ENCODE measurements at regions not wholly inside any gene's neighbourhood (a gene's known extent, or its start where the extent isn't known, plus 50 kb on each side); places are given as distances from the start of the nearest gene placed in this dataset.

DNA sequence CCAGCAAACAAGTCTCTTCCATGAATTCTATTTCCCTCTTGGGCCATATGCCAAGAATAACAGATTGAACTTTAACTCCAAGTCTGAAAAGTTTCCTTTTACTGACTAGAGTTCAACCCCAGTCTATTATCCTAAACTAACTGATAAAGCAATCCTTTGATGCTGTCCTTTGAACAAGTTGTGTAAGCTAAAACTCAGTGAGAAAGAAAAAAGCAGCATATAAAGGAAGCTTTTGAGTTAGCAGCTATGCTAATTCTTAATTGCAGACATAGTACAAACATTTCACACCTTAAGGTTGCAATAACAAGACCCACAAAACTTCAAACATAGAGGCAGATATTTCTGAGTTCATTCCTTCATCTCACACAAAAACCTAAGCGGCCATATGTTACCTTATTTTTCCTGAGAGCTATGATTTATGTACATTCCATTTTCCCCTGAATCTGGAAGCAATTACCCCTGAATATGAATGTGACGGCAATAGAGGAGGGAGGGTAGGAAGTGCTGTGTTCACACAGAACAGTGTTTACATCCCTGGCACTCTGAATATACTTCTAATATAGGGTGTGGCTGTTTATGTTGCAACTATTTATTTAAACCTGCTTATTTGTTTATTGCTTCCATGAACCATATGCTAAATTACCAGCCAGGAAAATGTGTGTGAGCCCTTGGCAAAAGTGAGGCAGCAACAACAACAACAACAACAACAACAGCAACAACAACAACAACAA lies 180.6 kb downstream of the IRS1 start:
- no peaks in the 10 kb centered on the region for H3K36me3 Mint-ChIP-seq (ENCODE audit: low read depth)
- peaks cover 11% of the 10 kb centered on the region for H3K27me3 Mint-ChIP-seq
- H3K4me1 Mint-ChIP-seq (ENCODE audit: low read depth) = no peaks in the 10 kb centered on the region
- no peak overlapping the region for H3K27ac Mint-ChIP-seq
- no peaks in the 10 kb centered on the region for H3K9me3 Mint-ChIP-seq
- no peak overlapping the region for H3K4me3 Mint-ChIP-seq

DNA sequence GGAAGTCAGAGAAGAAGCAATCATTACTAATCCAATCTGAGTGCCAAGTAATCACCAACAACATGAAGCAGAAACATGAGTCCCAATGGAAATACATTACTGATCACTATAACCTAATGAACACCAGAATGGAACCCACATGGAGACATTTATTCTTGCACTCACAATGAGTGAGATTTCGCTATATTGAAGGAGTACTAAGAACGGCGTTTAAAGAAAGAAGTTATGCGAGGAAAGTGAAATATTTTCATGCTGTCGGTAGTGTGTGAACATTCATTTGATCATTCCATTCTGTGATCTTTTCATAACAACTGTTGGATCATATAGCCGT lies 181.1 kb downstream of the IRS1 start:
- Mint-ChIP-seq H3K4me1 (ENCODE audit: low read depth) (no peaks in the 10 kb centered on the region), H3K9me3 (no peaks in the 10 kb centered on the region), H3K27ac (no peak overlapping the region), H3K27me3 (peaks cover 11% of the 10 kb centered on the region), H3K4me3 (no peak overlapping the region), H3K36me3 (ENCODE audit: low read depth) (no peaks in the 10 kb centered on the region)

DNA sequence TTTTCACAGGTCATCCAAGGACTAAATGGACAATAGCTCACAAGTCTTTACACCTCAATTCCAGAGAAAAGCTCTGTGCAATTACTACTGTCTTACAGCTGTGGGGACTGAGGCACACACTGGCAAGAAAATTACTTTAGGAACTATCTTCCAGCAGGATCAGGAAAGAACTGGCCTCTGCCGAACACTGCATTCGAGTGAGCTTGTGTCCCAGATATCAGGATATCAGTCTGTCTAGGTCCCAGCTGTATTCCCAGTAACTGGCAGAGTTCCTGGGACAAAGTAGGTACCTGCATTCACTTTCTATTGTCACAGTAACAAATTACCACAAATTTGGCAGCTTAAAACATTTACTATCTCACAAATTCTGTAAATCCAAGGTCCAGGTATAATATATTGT lies 183.7 kb downstream of the IRS1 start:
- no peak overlapping the region for H3K4me3 Mint-ChIP-seq
- no peaks in the 10 kb centered on the region for H3K36me3 Mint-ChIP-seq (ENCODE audit: low read depth)
- no peaks in the 10 kb centered on the region for H3K4me1 Mint-ChIP-seq (ENCODE audit: low read depth)
- no peaks in the 10 kb centered on the region for H3K9me3 Mint-ChIP-seq
- H3K27ac Mint-ChIP-seq = no peak overlapping the region
- peaks cover 9% of the 10 kb centered on the region for H3K27me3 Mint-ChIP-seq

DNA sequence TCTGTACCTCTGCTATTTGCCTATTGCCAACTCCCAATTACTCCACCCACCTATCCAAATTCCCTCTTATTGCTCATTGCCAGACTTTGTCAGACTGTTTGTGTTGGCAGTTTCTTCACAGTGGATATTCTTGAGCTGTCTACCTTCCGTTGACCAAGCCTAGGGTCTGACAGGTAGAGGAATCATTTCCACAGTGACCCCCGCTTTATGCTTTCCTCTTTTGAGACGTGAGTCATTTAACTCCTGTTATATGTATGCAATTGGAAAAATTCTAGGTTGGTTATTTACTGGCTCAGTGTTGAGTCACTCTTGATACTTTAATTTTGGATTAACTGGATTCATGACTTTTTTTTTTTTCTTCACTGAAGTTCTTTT lies 187.7 kb downstream of the IRS1 start:
- Mint-ChIP-seq H3K27me3 (peaks cover 8% of the 10 kb centered on the region), H3K36me3 (ENCODE audit: low read depth) (no peaks in the 10 kb centered on the region), H3K4me3 (no peak overlapping the region), H3K27ac (no peak overlapping the region), H3K4me1 (ENCODE audit: low read depth) (peaks cover 8% of the 10 kb centered on the region), H3K9me3 (no peaks in the 10 kb centered on the region)

DNA sequence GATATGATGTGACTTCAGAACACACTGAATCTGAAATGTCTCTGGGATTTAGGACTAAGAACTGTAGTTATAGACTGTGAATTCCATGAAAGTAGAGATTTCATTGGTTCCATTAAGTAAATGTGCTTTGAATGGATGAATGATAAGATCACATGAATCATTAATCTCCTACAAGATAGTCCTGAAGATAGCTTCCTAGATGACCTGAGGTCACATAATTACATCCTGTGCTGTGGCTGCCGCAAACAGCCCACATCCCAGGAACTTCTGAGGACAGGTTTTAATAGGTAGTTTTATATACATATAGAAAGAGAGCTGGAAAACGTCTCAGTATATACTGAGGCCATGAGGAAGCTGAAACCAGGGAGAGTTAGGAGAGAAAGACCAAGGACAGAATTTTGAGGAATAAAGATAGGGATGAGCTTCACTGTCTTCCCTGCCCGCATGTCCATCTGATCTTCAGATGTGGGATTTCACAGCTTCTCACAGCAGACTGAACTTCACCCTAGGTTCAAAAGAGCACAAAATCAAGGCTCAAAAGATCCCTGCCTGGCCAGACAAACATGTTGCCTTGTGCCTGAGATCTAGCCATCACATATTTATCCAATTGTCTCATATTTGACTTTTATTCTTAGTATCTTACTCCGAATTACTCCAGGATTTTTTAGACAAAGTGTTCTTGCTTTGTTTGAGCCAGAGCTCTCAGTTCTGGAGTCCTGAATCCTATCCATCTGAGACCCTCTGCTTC lies 188.2 kb downstream of the IRS1 start:
- no peak overlapping the region for H3K4me3 Mint-ChIP-seq
- no peaks in the 10 kb centered on the region for H3K36me3 Mint-ChIP-seq (ENCODE audit: low read depth)
- H3K27me3 Mint-ChIP-seq = peaks cover 8% of the 10 kb centered on the region
- no peak overlapping the region for H3K27ac Mint-ChIP-seq
- H3K4me1 Mint-ChIP-seq (ENCODE audit: low read depth) = peaks cover 8% of the 10 kb centered on the region
- H3K9me3 Mint-ChIP-seq = no peaks in the 10 kb centered on the region

DNA sequence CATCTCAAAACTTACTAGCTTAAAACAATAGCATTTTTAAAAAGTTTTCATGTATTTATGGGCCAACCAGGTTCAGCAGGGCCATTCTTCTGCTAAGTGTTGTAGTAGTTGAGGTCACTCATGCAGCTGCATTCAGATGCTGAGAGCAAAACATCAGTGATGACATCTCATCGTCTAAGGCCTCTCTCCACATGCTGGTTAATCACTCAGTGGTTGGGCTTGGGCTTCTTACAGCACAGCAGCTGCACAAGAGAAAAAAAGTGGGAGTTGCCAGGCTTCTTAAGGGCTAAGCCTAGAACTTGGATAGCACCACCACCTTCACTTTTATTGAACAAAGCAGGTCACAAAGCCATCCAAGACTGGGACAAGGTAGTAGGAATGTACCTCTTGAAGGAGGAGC lies 190.3 kb downstream of the IRS1 start:
- Mint-ChIP-seq H3K9me3 (no peaks in the 10 kb centered on the region), H3K4me3 (no peak overlapping the region), H3K4me1 (ENCODE audit: low read depth) (peaks cover 8% of the 10 kb centered on the region), H3K27ac (no peak overlapping the region), H3K27me3 (peaks cover 13% of the 10 kb centered on the region), H3K36me3 (ENCODE audit: low read depth) (no peaks in the 10 kb centered on the region)

DNA sequence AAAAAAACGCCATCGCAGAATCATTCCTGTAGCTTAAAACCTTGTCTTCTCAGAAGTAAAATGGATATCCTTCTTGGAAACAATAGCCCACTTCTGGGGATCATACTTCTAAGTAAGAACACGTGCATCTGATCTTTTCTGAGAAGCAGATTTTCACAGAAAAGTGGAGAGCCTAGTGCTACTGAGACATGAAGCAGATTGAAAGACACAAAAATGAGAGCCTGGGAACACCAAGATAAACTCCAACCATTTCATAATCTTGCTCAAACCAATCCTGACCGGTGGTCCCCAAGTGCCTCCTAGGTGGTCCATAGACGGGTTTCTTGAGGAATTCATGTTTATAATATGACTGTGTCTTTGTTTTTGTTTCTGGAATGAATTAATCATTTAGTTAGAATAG lies 191.2 kb downstream of the IRS1 start:
- Mint-ChIP-seq H3K4me3 (no peak overlapping the region), H3K4me1 (ENCODE audit: low read depth) (peaks cover 8% of the 10 kb centered on the region), H3K27ac (no peak overlapping the region)

DNA sequence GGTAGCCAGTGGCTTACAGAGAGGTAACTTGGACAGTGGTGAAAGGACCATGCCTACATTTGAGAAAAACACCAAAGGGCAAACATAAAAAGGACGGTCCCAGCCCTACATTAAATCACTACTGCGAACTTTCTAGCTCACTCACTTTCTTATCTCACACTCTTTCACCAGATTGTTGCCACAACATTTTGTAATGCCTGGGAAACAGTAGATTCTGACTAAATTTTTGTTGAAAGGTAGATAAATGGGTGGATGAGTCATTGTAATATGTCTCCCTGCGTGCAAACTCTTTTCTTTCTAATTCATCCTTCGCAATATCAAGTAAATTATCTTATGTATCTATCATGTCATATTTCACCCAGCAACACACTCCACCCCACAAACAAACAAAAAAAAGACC lies 192.2 kb downstream of the IRS1 start:
- no peaks in the 10 kb centered on the region for H3K9me3 Mint-ChIP-seq
- peaks cover 8% of the 10 kb centered on the region for H3K4me1 Mint-ChIP-seq (ENCODE audit: low read depth)
- no peak overlapping the region for H3K4me3 Mint-ChIP-seq
- H3K36me3 Mint-ChIP-seq (ENCODE audit: low read depth) = no peaks in the 10 kb centered on the region
- H3K27ac Mint-ChIP-seq = no peak overlapping the region
- peaks cover 20% of the 10 kb centered on the region for H3K27me3 Mint-ChIP-seq

More for the DNA sequence above, 191.2 kb downstream of the IRS1 start:
- no peaks in the 10 kb centered on the region for H3K36me3 Mint-ChIP-seq (ENCODE audit: low read depth)
- H3K27me3 Mint-ChIP-seq = peaks cover 14% of the 10 kb centered on the region
- no peaks in the 10 kb centered on the region for H3K9me3 Mint-ChIP-seq

DNA sequence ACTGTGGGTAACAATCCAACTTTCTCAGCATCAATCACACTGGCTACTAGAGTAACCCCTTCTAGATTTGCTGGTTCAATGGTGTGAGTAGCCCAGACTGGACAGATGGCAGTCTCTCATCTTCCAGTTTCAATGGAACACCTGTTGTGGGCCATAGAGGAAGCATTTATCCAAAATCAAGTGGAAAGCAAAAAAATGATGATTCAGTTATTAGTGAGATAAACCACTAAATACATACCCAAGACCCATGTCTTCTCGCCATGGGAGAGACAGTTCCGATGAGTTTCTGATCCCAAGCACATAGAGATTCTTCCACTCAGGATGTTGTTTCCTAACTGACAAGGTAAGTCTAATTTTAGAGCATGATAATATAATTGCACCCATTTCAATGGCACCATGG lies 194.0 kb downstream of the IRS1 start:
- H3K36me3 Mint-ChIP-seq (ENCODE audit: low read depth) = no peaks in the 10 kb centered on the region
- no peak overlapping the region for H3K4me3 Mint-ChIP-seq
- no peak overlapping the region for H3K27ac Mint-ChIP-seq
- H3K27me3 Mint-ChIP-seq = peaks cover 18% of the 10 kb centered on the region
- H3K9me3 Mint-ChIP-seq = no peaks in the 10 kb centered on the region
- H3K4me1 Mint-ChIP-seq (ENCODE audit: low read depth) = peaks cover 8% of the 10 kb centered on the region

DNA sequence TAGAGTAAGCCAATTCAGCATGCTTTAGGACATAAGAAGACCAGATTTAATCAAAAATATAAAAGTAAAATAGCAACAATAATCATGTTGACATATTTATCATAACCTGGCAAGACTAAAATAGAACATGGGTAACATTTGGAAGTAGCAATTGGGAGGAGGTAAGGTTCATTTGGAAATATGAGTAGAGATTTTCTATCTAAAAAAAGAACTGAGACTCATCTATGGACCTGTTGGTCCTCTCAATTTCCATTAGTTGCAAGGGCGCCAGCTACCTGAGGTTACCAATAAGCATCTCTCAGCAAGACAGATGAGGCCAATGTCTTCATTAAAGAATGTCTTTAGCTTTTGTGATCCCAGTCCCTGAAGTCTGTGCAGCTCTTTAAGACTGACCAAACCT lies 196.0 kb downstream of the IRS1 start:
- H3K27me3 Mint-ChIP-seq = peaks cover 21% of the 10 kb centered on the region
- H3K9me3 Mint-ChIP-seq = no peaks in the 10 kb centered on the region
- H3K4me3 Mint-ChIP-seq = no peak overlapping the region
- H3K36me3 Mint-ChIP-seq (ENCODE audit: low read depth) = no peaks in the 10 kb centered on the region
- H3K4me1 Mint-ChIP-seq (ENCODE audit: low read depth) = peaks cover 6% of the 10 kb centered on the region
- no peak overlapping the region for H3K27ac Mint-ChIP-seq

DNA sequence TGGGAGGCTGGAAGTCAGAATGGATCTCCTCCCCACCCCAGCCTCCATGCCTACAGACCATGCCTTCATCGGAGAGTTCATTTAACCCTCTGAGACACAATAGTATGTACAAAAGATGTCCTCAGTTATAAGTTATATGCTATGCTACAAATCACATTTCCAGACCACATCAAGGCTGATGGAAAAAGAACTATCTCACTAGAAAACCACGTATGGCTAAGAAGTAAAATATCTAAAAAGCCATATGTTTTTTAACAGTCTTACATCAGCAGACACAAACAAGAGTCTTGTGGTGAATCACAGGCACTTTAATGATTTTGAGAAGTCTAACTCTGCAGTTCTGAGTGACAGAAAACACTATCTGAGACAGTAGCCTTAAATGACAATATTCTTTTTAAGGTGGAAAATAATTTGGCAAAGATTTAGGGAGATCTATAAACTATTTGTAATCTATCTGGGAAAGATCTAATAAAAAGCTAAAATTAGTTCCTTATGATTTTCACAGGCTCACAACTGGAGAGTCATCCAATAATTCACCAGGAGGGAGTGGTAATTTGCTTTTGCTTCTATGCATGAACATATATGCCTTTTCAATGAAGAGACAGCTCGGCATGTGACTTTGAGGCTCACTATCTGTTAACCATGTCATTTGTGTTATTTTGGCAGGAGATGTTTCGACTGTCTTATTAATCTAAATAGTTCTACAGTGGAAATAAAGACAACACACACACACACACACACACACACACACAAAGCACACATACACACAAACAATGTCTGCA lies 197.5 kb downstream of the IRS1 start:
- Mint-ChIP-seq H3K27me3 (peaks cover 28% of the 10 kb centered on the region), H3K36me3 (ENCODE audit: low read depth) (no peaks in the 10 kb centered on the region), H3K27ac (no peak overlapping the region), H3K4me3 (no peak overlapping the region), H3K4me1 (ENCODE audit: low read depth) (no peaks in the 10 kb centered on the region), H3K9me3 (no peaks in the 10 kb centered on the region)

DNA sequence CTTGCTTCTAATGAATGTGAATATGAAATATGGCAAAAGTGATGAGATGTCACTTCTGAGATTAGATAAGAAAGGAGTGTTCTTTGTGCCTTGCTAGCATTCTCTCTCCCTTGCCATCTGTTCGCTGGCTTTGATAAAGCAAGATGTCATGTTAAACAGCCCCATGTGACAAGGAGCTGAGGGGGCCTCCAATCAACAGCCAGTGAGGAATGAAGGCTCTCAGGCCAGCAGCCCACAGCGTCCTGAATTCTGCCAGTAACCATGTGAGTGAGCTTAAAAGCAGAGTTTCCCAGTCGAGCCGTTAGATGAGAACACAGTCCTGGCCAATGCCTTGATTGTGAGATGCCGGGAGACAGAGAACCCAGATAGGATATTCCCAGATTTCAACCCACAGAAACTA lies 198.8 kb downstream of the IRS1 start:
- Mint-ChIP-seq H3K9me3 (no peaks in the 10 kb centered on the region), H3K36me3 (ENCODE audit: low read depth) (no peaks in the 10 kb centered on the region), H3K27me3 (peaks cover 32% of the 10 kb centered on the region), H3K4me3 (no peak overlapping the region), H3K27ac (no peak overlapping the region), H3K4me1 (ENCODE audit: low read depth) (no peaks in the 10 kb centered on the region)

DNA sequence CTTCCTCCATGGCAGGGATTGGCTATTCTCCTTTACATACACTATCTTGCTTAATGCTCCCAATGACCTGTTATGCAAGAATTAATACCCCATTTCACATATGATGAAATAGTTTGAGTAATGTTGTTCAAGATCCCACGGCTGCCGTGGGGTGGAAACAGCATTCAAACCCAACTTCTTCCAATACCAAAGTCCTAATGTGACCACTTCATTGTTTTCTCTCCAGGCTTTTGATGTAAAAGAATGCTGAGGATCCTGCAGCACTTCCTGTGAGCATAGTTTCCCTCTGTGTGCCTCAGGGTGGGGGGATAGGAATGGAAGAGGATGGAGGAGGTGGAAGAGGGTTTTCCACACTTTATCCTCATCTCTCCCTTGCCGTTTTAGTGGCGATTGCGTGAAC lies 199.4 kb downstream of the IRS1 start:
- peaks cover 33% of the 10 kb centered on the region for H3K27me3 Mint-ChIP-seq
- H3K4me3 Mint-ChIP-seq = no peak overlapping the region
- H3K36me3 Mint-ChIP-seq (ENCODE audit: low read depth) = no peaks in the 10 kb centered on the region
- no peaks in the 10 kb centered on the region for H3K4me1 Mint-ChIP-seq (ENCODE audit: low read depth)
- peaks cover under 1% of the 10 kb centered on the region for H3K9me3 Mint-ChIP-seq
- no peak overlapping the region for H3K27ac Mint-ChIP-seq

DNA sequence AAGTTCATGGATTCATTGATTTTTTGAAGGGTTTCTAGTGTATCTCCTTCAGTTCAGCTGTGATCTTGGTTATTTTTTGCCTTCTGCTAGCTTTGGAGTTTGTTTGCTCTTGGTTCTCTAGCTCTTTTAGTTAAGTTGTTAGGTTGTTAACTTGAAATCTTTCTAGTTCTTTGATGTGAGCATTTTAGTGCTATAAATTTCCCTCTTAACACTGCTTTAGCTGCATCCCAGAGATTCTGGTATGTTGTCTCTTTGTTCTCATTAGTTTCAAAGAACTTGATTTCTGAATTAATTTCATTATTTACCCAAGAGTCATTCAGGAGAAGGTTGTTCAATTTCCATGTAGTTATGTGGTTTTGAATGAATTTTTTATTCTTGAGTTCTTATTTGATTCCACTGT lies 210.6 kb downstream of the IRS1 start:
- Mint-ChIP-seq H3K27ac (no peak overlapping the region), H3K27me3 (peaks cover 5% of the 10 kb centered on the region), H3K36me3 (ENCODE audit: low read depth) (no peaks in the 10 kb centered on the region), H3K9me3 (no peaks in the 10 kb centered on the region), H3K4me3 (no peak overlapping the region), H3K4me1 (ENCODE audit: low read depth) (no peaks in the 10 kb centered on the region)

DNA sequence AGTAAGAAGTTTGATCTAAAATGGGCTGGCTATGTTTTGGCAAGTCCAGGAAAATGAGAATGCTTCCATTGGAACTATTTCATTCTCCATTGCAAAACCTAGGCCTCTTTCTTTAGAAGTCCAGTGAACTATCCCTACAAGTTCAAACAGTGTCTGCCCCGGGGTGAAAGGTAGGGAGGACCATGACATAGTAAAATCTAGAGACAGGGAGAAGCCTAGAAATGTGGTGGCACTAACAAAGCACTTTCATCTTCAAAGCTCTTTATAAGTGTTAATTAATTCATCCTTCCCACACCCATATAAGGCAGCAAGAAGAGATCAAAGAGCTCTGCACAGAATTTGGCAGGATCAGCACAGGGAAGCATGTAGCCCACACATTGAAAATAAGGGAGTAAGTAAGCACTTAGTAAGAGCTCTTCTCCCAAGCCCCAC lies 214.5 kb downstream of the IRS1 start:
- H3K9me3 Mint-ChIP-seq = no peaks in the 10 kb centered on the region
- H3K27ac Mint-ChIP-seq = no peak overlapping the region
- H3K36me3 Mint-ChIP-seq (ENCODE audit: low read depth) = no peaks in the 10 kb centered on the region
- H3K4me1 Mint-ChIP-seq (ENCODE audit: low read depth) = no peaks in the 10 kb centered on the region
- H3K4me3 Mint-ChIP-seq = no peak overlapping the region
- peaks cover 21% of the 10 kb centered on the region for H3K27me3 Mint-ChIP-seq
